GM12801 (cell line): ENCODE measurements at regions not wholly inside any gene's neighbourhood (a gene's known extent, or its start where the extent isn't known, plus 50 kb on each side); places are given as distances from the start of the nearest gene placed in this dataset.

Experiments used
- CTCF ChIP-seq: IDR thresholded peaks from one replicate; pipeline ENCODE4 v1.5.1; 2011; ENCODE audit warnings: control low read depth; ENCODE audit not compliant: insufficient read length; ENCODE audit errors: extremely low read depth

- TF ChIP-seq CTCF, result no peak
Measured at GRCh38 chr9:7456793-7457530, 342.6 kb downstream of the DMAC1 start.

GRCh38 chr9:7456377-7456776 is 343.2 kb downstream of the DMAC1 start:
- TF ChIP-seq CTCF, result no peak

DNA sequence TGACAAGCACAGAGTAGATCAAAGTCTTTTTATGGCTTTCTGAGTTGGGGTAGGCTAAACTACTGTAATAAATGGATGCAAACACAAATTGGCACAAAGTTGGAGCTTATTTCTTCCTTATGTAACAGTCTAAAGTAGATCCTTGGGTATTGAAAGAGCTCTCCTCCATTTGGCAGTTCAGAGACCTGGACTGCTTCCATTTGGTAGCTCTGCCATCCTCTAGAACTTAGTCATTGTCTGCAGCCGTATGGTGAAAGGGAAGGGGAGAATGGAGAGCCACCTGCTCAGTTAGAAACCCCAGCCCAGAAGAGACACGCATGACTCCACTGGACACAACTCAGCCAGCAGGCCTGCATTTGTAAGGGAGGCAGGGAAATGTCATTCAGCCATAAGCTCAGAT is 345.0 kb downstream of the DMAC1 start:
- no peak for TF ChIP-seq CTCF

- TF ChIP-seq CTCF, result no peak
Measured at GRCh38 chr9:7452378-7452777, 347.2 kb downstream of the DMAC1 start.

GRCh38 chr9:7451062-7451461 is 348.5 kb downstream of the DMAC1 start:
- TF ChIP-seq CTCF, result no peak

- TF ChIP-seq CTCF, result no peak
Measured at GRCh38 chr9:7443541-7443940, 356.0 kb downstream of the DMAC1 start.

- TF ChIP-seq CTCF, result no peak
Measured at GRCh38 chr9:7439355-7439995, 360.1 kb downstream of the DMAC1 start.
